GM19395 (cell line): ENCODE measurements at regions not wholly inside any gene's neighbourhood (a gene's known extent, or its start where the extent isn't known, plus 50 kb on each side); places are given as distances from the start of the nearest gene placed in this dataset.

Experiments used
- ATAC-seq: cut with Tn5 transposase; IDR thresholded peaks from one replicate; pipeline ENCODE4 v1.9.1; 2021; ENCODE audit warnings: mild to moderate bottlenecking, moderate library complexity; ENCODE audit not compliant: unreplicated experiment

DNA sequence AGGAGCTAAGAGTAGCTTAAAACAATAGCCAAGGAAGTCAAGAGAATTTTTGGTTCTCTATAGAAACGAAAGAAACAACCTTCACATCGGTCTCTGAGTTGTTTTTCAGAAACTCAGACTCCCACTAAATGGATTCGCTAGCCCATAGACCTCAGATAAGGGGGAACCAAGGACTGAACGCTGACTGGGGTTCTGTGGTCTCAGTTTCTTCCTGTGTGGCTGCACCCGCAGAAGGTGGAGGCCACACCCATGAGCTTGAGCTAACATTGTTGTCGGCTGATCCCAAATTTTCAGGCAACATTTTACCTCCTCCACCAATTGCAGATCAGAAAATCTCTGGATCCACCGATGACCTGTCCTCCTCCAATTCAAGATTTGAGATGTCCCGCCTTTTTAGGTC, 456.1 kb downstream of the AJAP1 start:
- ATAC-seq = no peak

DNA sequence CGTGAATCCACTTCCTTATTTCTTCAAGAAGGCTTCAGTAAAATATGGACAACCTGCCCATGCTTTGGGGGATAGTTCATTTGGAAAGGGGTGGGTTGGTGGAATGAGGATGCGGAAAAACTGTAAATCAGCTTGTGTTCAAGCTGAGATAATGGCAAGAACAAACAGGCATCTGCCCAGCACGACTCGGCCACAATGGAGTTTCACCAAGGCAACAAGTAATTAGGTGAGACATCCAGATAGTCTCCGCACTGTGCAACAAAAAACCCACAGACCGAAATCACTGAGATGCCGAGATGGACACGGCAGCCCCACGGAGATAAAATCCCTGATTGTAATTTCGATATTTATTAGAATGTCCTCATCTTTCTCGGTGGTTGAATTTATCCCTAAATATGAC, 455.2 kb downstream of the AJAP1 start:
- ATAC-seq = no peak

DNA sequence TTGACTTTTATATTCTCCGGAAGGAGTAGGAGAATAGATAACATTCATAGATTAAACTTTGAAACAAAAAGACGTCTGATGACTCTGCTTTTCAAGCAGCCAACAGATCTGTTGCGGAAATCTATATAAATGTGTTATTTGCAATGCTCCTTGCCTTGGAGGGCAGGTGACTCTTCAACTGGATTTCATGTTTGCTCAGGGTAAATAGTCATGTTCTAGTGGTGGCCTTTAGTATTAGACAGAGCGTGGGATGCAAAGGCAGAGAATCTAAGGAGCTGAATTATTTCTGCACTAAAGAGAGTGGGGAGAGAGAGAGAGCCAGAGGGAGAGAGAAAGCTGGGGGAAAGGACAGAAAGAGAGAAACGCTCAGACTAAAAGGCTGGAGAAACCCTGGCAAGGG, 454.3 kb downstream of the AJAP1 start:
- ATAC-seq = no peak

DNA sequence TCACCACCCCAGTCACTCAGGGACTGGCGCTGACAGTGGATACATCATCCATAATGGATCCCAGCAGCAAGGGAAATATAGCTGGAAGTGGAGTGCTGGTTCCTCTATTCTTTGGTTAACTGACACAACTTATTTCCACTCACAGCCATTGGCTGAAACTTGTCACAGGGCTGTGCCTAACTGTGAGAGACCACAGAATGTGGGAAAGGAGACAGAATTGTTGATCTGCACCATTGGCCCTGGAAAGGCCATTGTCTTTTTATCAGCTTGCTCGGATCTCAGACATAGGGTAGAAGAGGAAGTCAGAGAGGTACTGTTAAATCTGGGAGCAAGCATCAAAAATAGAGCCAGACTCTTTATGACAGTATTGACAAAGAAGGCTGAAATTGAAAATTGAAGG, 451.3 kb downstream of the AJAP1 start:
- ATAC-seq = no peak

DNA sequence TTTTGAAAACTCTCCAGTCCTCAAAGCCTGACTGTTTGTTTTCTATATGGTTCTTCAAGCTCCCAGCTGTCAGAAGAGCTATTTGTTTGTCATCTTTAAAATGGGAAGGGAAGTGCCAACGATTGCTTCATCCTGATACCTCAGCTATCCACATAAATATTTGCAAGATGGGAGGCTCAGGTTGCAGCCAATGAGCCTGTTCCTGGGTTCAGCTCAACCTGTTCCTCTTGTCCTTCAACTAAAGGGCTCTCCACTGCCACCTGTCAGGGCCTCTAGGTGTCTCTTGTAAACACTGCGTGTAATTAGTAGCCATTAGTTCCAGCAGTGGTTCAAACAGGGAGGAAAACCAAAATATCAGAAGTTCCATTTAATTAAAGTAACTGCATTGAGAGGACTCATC, 445.1 kb downstream of the AJAP1 start:
- ATAC-seq = no peak

DNA sequence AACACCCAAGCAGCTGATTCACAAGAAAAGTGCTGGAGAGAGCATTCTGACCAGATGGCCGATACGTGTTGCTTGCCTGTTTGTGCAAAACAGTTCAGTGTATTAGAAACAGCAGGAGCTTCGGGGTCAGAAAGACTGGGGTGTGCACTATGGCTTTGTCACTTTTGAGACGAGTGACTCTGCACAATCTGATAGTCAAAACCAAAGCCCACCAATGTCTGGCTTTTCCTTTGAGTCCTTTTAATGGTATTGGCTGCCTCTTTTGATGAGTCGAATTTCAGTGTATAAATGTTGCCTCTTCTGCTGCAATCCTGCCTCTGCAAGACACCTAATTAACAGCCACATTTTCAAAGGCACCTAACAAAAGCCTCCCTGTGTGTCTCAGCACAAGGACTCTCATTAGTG, 444.6 kb downstream of the AJAP1 start:
- no peak for ATAC-seq

DNA sequence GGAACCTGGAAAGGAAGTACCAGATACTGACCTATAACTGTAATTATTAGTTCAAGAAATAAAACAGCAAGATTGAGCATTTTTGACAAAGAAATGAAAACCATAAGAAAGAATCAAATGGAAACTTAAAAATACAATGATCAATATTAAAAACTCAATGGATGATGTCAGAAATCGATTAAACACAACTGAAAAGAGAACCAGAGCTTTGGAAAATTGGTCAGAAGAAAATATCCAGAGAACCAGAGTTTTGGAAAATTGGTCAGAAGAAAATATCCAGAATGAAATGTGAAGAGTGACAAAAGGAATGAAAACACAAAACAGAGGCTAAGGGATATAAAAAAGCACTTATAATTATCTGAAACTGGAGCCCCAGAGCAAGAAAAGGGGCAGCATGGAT, 438.6 kb downstream of the AJAP1 start:
- ATAC-seq = no peak

DNA sequence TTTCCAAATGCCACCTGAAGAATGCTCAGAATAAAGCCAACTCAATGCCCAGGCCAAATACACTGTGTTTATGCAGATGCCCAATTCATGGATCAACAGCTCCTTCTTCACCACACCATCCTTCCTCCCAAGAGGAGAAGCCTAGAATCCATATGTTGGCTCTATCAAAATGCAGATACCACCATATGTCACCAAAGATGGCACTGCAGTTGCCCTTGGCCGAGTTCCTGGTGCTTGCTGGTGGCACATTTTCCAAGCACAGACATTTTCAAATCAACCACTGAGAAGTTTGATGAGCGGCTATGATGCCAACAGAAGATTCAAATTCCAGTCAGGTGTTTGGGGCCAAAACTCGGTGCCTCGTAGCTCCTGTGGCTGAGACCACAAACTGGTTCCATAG, 430.3 kb downstream of the AJAP1 start:
- no peak for ATAC-seq

DNA sequence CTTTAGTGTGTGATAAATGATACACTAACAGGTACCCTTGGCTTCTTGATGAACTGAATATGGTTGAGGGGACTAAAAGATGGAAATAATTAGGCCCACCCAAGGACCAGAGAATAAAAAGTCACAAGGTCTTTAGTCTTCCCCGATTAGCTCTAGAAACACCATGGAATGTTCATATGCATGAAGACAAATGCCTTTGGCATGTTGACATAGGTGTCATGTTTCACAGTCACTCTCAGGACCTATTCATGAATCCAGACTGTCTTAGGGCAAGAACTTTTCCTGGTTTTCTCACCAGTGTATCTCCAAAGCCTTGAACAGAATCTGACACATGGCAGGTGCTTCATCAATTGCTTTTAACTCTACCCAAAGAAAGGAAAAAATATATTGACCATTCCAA, 412.8 kb downstream of the AJAP1 start:
- no peak for ATAC-seq

DNA sequence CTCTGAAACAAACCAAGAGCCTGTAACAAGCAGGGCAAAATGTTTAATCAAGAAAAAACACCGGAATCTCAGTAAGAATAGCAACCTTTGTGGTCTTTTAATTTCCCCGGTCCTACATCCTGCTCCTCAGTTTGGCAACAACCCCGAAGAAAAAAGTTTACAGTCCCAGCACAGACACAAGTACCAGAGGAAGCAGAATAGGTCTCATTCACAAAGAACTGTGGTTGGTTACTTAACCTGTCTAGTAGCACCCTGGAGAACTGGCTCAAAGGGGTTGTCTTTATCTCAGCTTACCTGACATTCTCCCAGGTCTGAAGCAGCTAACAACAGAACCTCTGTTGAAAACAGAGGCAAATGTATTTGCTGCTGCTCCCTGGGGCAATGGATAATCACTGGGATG, 399.3 kb downstream of the AJAP1 start:
- no peak for ATAC-seq

DNA sequence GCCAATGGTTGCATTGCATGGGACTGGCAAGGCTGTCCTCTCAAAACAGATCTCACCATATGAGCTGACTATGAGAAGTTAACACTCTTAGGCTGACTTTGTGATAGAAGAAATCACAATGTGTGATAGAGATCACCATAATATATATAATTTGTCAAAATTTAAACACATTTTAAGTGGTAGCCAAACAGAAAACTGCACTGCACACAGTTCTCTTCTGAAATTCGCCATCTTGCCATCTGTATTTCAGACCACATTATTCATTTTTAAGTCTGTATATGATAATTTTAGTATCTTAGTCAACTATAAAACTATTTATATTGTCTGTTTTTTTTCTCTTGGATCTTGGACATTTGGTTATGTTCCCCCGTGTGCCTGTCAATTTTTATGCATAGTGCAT, 374.7 kb downstream of the AJAP1 start:
- no peak for ATAC-seq

DNA sequence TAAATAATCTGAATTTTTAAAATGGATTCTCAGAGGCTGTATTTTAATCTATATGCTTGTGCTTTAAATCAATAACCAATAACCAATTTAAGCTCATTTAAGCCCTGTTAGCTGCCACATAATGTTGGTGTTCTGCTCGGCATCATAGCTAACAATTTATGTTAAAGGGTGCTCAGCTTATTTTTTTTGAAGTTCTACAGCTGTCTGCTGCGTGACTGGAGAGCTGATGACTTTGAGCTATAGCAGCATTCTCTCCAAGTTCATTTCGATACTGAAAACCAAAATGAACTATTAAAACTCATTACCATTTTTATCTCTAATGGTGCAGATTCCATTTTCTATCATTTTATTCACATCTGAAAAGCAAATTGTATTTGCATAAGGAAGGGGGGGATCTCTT, 357.8 kb downstream of the AJAP1 start:
- no peak for ATAC-seq

DNA sequence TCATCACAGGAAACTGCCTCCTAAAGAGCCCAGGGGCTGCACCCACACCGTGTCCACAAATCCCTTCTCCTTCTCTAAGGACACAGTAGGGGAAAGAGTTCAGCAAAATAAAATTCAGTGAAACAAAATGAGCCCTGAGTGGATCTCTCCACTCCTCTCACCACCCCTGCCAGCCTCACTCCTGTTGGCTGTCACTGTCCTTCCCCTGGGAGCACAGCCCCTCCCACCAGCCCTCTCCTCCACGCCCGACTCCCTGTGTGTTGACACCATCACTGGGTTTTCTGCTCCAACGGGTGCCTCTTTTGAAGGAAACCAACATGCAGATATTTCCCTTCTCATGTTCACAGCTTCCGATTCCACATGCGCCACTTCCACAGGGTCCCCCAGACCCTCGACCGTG, 356.2 kb downstream of the AJAP1 start:
- ATAC-seq = no peak

DNA sequence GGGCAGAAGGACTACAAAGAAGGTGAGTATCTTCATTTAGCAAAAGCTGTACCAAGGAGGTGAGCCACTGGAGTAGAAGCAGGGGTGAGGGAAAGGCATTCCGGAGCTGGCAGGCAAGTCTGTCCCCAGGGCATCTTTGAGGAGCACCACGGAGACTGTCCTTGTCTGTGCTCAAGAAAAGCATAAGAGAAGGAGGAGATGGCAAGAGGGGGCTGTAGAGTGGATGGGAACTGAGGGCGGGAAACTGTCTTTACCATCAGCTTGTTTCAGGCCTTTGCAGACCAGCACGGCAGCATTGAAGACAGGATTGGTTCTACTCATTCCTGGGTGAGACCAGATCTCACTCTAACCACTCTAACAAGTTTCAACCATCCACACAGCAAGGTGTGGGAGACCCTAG, 355.8 kb downstream of the AJAP1 start:
- ATAC-seq = no peak

DNA sequence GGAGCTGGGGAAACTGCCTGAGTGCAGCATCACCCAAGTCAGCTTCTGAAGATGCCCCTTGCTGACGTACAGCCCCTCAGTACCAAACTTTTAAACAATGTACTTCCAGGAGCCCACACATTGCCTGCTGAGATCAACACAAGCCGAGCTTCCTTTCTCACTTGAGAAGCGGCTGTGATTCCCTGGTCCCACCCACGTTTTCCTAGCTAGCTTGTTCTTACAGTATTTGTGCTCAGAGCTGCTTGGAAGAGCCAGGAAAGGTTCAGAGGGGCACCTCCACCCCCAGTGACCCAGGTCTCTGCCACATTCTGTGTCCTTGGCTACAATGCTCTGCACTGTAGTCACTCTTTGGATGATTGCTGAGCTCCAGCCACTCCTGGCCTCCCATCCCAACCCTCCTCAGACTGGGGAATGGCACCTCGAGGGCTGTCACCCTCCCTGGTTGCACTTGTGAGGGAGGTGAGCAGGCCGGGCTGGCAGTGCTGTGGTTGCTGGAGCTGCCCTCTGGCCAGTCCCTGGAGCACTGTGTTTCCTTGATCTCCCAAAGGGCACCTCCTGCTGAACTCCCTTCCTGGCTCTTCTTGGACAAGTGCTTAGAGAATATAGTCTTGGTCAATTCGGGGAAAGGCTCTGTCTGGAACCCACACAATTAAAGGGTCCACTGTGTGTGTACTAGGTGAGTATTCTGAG, 355.1 kb downstream of the AJAP1 start:
- ATAC-seq = no peak

DNA sequence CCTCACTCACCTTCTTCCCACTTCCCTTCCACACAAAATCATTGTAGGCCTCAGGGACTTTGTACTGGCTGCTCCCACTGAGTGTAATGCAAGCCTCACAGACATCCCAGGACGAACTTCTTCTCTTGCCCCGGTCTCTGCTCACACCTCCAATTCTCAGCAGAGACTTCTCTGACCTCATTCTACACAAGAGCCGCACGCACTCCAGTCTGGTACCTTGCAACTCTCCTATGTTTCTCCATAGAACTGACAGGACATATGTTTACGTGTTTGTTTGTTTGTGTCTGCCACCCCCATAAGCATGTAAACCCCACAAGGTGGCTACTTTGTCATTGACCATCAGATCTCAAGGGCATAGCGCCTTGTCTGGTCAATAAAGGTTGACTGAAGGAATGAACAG, 350.8 kb downstream of the AJAP1 start:
- ATAC-seq = no peak

DNA sequence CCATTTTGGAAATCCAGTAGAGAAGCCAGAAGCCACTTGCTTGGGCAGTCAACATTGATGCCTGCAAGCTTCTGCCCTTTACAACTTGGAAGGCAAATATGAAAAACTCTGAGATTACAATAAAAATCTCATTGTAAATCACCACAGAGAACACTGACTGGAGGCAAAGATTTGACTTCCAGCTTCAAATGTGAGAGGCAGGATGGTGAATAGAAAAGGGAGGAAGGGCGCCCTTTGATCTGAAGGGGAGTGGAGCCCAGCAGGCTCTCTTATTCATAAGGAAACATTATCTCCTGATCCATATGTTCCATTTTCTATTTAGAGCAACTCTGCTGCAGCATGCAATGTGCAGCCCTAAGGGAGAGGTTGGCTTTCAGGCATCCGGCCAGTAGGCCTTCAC, 348.3 kb downstream of the AJAP1 start:
- ATAC-seq = no peak

DNA sequence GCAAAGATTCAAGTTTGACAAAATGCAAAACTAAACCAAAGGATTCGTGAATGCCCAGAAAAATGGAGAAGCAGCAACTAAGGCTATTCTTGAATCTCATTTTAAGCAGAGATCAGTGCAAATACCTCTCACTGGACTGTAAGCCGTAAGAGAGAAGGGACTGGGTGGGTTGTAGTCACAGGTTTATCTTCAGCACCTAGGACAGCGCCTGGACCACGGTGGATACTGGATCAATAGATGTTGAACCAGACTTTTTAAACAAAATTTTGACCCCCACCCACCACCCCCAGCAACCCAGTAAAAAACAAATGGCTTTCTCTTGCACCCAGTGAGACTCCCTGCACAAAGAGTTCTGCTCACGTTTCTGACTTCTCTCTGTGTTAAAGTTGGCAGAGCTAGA, 347.1 kb downstream of the AJAP1 start:
- no peak for ATAC-seq

DNA sequence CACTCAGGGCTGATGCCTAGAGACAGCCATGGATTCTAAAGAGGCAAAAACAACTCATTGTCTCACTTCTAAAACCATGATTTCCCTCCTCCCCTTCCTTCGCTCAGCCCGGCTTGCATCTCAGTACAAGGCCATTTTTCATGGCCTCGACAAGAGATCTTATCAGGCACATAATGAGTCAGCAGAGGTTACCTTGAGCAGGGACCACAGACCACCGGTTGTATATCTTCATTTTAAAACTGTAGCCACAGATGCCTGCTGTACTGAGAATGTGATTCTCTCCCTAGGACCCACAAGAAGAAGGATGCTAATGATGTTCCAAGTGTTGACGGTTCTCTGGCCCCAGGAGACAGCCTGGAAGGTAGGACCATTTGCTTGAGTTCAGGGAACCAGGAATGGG, 331.9 kb downstream of the AJAP1 start:
- ATAC-seq = no peak

DNA sequence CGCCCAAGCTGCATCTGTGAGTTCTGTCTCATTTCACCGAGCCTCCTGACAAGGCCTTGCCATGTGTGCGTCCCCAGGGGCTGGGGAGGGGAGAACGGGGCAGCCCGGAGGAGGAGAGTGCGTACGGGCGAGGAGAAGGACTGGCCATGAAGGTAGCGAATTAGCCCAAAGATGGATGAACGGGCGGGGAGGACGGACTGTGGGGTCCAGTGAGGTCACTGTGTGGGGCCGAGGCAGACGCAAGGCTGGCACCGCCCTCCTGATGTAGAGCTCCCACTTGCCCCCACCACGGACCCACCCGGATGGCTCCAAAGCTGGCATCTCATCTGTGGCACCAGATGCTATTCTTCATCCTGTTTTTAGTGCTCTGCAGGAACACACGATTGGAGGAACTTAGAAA, 330.4 kb downstream of the AJAP1 start:
- no peak for ATAC-seq

DNA sequence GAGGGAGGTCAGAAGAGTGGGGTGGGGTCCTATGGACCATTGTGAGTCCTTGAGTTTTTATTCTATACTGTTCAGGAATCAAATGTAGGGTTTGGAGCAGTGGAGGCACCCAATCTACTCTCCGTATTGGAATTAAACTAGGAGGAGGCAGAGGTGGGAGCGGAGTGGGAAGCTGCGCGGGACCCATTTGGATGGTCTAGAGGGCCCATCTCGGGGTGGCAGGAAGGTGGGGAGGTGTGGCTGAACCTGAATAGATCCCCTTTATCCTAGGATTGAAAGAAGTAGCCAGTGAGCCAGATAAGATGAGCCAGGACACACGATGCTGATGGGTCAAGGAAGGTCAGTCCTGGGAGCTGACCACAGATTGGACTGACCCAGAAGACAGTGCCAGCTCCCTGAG, 325.8 kb downstream of the AJAP1 start:
- ATAC-seq = no peak

DNA sequence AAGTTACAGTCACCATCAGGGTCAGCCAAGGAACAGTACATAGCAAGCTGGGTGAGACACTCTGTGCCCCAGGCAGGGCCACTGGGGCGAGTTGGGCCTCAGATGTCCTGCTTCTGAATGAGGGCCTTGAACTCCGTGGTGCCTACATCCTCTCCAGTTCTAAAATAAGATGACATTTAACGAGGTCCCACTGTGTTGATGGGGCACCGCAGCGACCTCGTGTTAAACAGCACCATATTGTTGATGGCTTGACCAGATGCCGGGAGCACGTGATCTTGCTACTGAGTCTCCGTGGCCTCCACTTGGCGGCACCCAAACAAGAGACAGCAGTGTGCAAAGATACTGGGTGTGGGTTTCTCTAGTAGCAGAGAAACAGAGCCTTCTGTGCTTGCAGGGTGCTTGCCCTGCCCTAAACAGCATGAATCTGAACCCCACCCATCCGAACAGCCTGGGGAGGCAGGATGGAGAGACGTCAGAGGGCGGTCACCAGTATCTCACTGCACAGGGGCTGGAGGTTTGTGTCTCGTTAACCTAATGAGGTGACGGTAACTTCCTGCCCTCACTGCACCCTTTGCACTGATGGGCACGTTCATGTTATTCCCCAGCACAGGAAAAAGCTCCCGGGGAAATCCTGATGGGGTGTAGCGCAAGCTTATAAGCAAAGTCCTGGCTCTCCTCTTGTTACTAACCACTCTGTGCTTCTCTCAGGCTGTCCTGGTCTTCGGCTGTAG, 324.4 kb downstream of the AJAP1 start:
- ATAC-seq = no peak

DNA sequence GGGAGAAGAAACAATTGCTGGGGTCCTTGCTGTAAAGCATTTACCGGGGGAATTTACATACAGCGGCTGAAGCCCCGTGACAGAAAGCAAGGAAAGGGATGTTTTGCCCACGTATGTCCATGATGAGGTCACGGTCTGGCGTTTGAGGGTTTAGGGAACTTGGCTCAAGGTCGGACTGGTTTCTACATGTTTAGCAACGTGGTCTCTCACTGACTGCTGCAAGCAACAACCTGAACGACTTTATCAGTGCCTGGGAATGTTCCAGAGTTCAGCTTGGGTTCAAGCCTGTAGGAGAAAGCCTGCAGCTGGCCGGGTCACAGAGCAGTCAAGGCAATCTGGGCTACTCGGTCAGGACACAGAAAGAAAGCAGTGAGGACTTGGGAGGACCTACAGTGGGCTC, 323.3 kb downstream of the AJAP1 start:
- no peak for ATAC-seq
